Panc1 (cell line): ENCODE measurements at regions not wholly inside any gene's neighbourhood (a gene's known extent, or its start where the extent isn't known, plus 50 kb on each side); places are given as distances from the start of the nearest gene placed in this dataset.

ENCODE experiments used
- ATAC-seq: fragments of 200-7000 bp; cut with Tn5 transposase; 2 replicates; pipeline ENCODE4 v1.9.1; 2020; ENCODE audit warnings: mild to moderate bottlenecking, moderate library complexity
- BruUV-seq: library from RNA; stranded (reverse); fragments of 400-500 nt; replicated peaks from 2 replicates; lab custom pipeline; 2021; lab: Mats Ljungman, UMichigan
- CTCF ChIA-PET: fragments of 300-600 bp; sonication (Branson Sonifier 250); formaldehyde crosslinking; loops from one replicate; lab custom pipeline; 2022; ENCODE audit warnings: antibody characterized with exemption; lab: Charles Lee
- POLR2A ChIA-PET: fragments of 300-600 bp; sonication (Branson Sonifier 250); formaldehyde crosslinking; loops from one replicate; lab custom pipeline; 2022; ENCODE audit warnings: antibody characterized with exemption; lab: Charles Lee
- DNase-seq: peaks from one replicate; pipeline ENCODE4 v3.0.0-alpha.2; 2010; ENCODE audit warnings: low read depth, low spot score
- H3K27ac ChIP-seq: 2 replicates; pipeline ENCODE4 v1.5.1; 2011; ENCODE audit warnings: mild to moderate bottlenecking, low read length, inconsistent platforms
- H3K27me3 ChIP-seq: fragments of 200-500 bp; sonication (Bioruptor generic); 2 replicates; pipeline ENCODE4 v1.6.0; 2014; ENCODE audit warnings: low read length, inconsistent platforms; ENCODE audit not compliant: control insufficient read depth, insufficient read depth
- H3K36me3 ChIP-seq: fragments of 200-500 bp; sonication (Bioruptor generic); 2 replicates; pipeline ENCODE4 v1.5.1; 2014; ENCODE audit warnings: inconsistent platforms, mild to moderate bottlenecking, low read length, moderate library complexity; ENCODE audit not compliant: control insufficient read depth, insufficient read depth
- H3K4me1 ChIP-seq: 2 replicates; pipeline ENCODE4 v1.5.1; 2011; ENCODE audit warnings: inconsistent platforms, mild to moderate bottlenecking, low read length, moderate library complexity; ENCODE audit not compliant: control insufficient read depth, insufficient read depth
- H3K4me3 ChIP-seq, 2 experiments: 2 replicates each; pipeline ENCODE4 v1.5.1; 2011 to 2012; ENCODE audit warnings: low read depth in 2 of 2, low read length in 2 of 2, mild to moderate bottlenecking in 2 of 2, inconsistent platforms in 1 of 2, moderate library complexity in 1 of 2
- H3K9me3 ChIP-seq: fragments of 200-500 bp; sonication (Bioruptor generic); 2 replicates; pipeline ENCODE4 v1.5.1; 2014; ENCODE audit warnings: low read depth, mild to moderate bottlenecking, inconsistent platforms, low read length, moderate library complexity; ENCODE audit not compliant: control insufficient read depth, insufficient read depth
- CTCF ChIP-seq: fragments of 450-650 bp; IDR thresholded peaks from 2 replicates; pipeline ENCODE4 v1.5.1; 2017; ENCODE audit warnings: mild to moderate bottlenecking
- POLR2AphosphoS5 ChIP-seq: IDR thresholded peaks from 2 replicates; pipeline ENCODE4 v1.6.1; 2012; ENCODE audit warnings: mild to moderate bottlenecking, low read depth, low read length, moderate library complexity
- REST ChIP-seq, 2 experiments: IDR thresholded peaks; 2 replicates each; pipeline ENCODE4 v1.6.1; 2011 to 2012; ENCODE audit warnings: low read depth in 2 of 2, control low read depth in 1 of 2, low read length in 1 of 2, mild to moderate bottlenecking in 1 of 2, moderate library complexity in 1 of 2; ENCODE audit not compliant: insufficient read depth in 1 of 2
- SIN3A ChIP-seq: IDR thresholded peaks from 2 replicates; pipeline ENCODE4 v1.6.1; 2012; ENCODE audit warnings: low read depth, mild to moderate bottlenecking, low read length, moderate library complexity, borderline replicate concordance; ENCODE audit not compliant: insufficient read depth
- TCF7L2 ChIP-seq: IDR thresholded peaks from 2 replicates; pipeline ENCODE4 v1.6.1; 2011; ENCODE audit warnings: mild to moderate bottlenecking, low read depth, low read length, inconsistent platforms
- in situ Hi-C: cut with HindIII; loops from 2 replicates; pipeline ENCODE4 v1.10.0; 2016; ENCODE audit warnings: low sequenced_read_pairs, low pct_unique_long_range_greater_than_20kb
- intact Hi-C: fragments of 100-400 bp; cut with micrococcal nuclease; formaldehyde crosslinking; loops from one replicate; pipeline ENCODE4 v1.10.0; 2022; ENCODE audit not compliant: unreplicated experiment

- Histone ChIP-seq H3K27ac (no peak overlapping the region), H3K9me3 (no peaks in the 10 kb centered on the region), H3K4me3 (no peak overlapping the region), H3K27me3 (no peaks in the 10 kb centered on the region), H3K4me1 (no peaks in the 10 kb centered on the region), H3K36me3 (no peaks in the 10 kb centered on the region)
- DNase-seq (no peak), ATAC-seq (no peak)
- BruUV-seq, result no TSS peak
- intact Hi-C loops, result no loop called here
- TF ChIP-seq POLR2AphosphoS5 (no peak), REST (IDR thresholded peaks at IDR 0.05; ENCODE audit: insufficient read depth in 1 of 2, low read depth in 2 of 2, low read length in 1 of 2) (no peak), TCF7L2 (no peak), SIN3A (no peak), CTCF (no peak)
- ChIA-PET CTCF (no interaction called here), POLR2A (no interaction called here)
- in situ Hi-C loops, result no loop called here
Measured at GRCh38 chr4:99722006-99722405, 64.4 kb upstream of the C4orf54 start.

- in situ Hi-C loops (no loop called here), intact Hi-C loops (no loop called here)
- DNase-seq, result no peak
- Histone ChIP-seq H3K36me3 (no peaks in the 10 kb centered on the region), H3K27ac (no peak overlapping the region), H3K4me1 (no peaks in the 10 kb centered on the region), H3K4me3 (no peak overlapping the region), H3K27me3 (no peaks in the 10 kb centered on the region), H3K9me3 (no peaks in the 10 kb centered on the region)
- ATAC-seq, result no peak
- BruUV-seq, result no TSS peak
- TF ChIP-seq CTCF (no peak), TCF7L2 (no peak), REST (IDR thresholded peaks at IDR 0.05; ENCODE audit: insufficient read depth in 1 of 2, low read depth in 2 of 2, low read length in 1 of 2) (no peak), POLR2AphosphoS5 (no peak), SIN3A (no peak)
- CTCF ChIA-PET, result no interaction called here
- POLR2A ChIA-PET, result no interaction called here
Measured at GRCh38 chr4:99720206-99720605, 62.6 kb upstream of the C4orf54 start.
